ENCODE measurements at regions not wholly inside any gene's neighbourhood (a gene's known extent, or its start where the extent isn't known, plus 50 kb on each side); places are given as distances from the start of the nearest gene placed in this dataset.
A peak's percentile ranks its signal among the peaks of the same experiment; 100 is the strongest.
"Not testable (repeated sequence)": the region's sequence is repeated elsewhere in the genome, so short reads cannot be mapped to it uniquely, and the experiment has no call there.

DNA sequence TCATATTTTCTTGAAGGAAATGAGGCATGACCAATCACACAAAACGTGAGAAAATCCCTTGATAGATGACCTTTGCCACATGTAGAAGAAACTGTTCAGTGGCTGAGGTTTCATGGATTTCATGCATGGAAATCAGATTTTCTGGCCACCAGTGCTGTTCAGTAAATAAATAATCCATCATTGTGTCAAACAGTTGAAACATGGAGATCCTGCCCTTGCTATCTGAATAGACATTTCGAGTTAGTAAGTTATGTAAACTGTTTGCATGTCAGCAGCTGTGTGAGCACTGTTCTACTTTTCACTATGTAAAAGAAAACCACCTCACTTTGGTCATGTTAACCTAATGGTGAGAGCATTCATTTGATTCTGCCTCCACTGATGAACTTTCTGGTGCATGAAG lies 793.9 kb upstream of the EPHA7 start:
- no peak for DNase-seq

- DNase-seq, result no peak
These were observed 777.5 kb upstream of the EPHA7 start for GRCh38 chr6:94196891-94197290.

- DNase-seq, result no peak
These were observed 770.7 kb upstream of the EPHA7 start for GRCh38 chr6:94190030-94190429.

GRCh38 chr6:94184666-94185464 lies 765.5 kb upstream of the EPHA7 start:
- no peak for DNase-seq

DNA sequence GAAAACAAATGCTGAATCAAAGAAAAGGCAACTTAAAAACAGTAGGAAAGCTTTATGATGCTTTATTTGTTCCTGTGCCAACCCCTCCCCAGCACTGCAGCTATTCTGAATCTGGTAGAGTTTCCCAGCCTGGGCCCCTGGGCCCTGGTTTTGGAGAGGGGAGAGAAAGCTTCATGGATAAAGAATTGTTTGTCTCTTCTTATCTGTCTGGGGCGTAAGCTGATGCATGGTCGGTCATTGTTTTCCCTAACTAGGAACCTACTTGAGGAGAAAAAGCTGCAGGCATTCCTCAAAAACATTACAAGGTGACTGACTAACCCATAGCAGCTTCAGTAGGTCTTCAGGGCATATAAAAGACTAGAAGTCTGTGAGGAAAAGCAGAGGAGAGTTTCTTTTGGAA lies 758.1 kb upstream of the EPHA7 start:
- DNase-seq, result no peak

GRCh38 chr6:94175465-94175864 lies 756.1 kb upstream of the EPHA7 start:
- DNase-seq, result no peak

GRCh38 chr6:94163877-94164276 lies 744.5 kb upstream of the EPHA7 start:
- DNase-seq, result no peak

GRCh38 chr6:94150886-94151285 lies 731.5 kb upstream of the EPHA7 start:
- DNase-seq, result no peak

- DNase-seq, result no peak
These were observed 725.4 kb upstream of the EPHA7 start for GRCh38 chr6:94144807-94145206.

DNA sequence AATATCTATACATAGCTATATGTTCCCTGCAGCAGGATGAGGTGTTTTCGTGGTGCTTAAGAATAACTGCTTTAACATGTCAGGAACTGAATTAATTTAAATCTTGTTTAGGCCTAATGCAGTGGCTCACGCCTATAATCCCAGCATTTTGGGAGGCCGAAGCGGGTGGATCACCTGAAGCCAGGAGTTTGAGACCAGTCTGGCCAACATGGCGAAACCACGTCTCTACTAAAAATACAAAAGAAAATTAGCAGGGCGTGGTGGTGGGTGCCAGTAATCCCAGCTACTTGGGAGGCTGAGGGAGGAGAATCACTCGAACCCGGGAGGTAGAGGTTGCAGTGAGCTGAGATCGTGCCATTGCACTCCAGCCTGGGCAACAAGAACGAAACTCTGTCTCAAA lies 717.8 kb upstream of the EPHA7 start:
- not testable (repeated sequence) for DNase-seq

DNA sequence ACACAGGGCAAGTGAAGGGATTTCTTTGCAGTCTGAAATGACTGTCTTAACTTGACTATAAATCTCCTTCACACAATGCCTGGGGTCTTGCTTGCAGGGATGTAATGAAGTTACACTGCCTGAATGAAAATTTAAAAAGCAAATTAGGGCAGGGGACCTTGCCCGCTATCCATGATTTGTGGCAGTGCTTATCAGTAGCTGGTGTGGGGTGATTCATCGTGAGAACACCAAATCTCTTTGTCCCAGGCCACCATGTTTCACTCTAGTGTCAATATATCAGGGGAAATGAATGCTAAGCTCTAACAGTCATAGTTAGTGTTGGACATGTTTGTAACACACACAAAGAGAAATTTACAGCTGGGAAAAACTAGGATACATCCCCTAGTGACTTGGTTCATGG lies 713.7 kb upstream of the EPHA7 start:
- no peak for DNase-seq

- no peak for DNase-seq
These were observed 711.9 kb upstream of the EPHA7 start for GRCh38 chr6:94131271-94131670.

DNA sequence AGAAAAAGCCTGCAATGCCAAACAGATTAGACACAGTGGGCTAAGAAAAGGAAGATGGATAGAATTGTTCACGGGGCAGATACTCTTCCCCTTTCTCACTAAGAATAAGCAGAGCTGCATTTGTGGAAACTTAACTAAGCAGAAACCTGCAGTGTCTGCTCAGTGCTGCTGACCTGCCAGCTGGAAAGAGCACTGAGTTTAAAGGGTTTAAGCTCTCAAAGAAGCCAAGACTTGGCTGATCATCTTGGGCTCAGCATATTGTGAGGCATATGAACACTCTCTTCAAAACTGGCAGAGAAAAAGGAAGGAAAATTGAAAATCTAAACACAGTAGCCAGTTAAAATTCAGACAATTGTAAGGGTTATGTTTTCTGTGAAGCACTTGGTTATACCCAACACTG lies 711.1 kb upstream of the EPHA7 start:
- peak; percentile 58 for DNase-seq

GRCh38 chr6:94129926-94130325 lies 710.6 kb upstream of the EPHA7 start:
- no peak for DNase-seq

GRCh38 chr6:94127716-94128115 lies 708.4 kb upstream of the EPHA7 start:
- DNase-seq, result no peak

- no peak for DNase-seq
These were observed 705.0 kb upstream of the EPHA7 start for GRCh38 chr6:94124333-94124732.

DNA sequence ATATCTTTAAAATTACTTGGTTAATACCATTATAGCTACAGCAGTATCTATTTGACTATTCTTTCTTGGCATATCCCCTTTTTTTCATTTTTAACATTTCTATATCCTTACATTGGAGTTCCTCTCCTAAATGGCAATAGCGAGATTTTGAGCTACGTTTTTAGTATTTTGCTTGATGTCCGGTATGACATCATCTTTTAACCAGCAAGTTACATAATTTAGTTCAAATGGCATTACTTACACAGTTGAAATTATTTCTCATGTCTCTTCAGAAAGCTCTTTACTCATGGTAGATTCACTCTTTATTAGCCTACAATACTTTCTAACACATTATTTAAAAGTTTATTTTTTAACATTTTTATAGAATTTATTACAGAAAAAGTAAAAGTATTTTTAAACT lies 701.7 kb upstream of the EPHA7 start:
- DNase-seq, result no peak

GRCh38 chr6:94099072-94099471 lies 679.7 kb upstream of the EPHA7 start:
- no peak for DNase-seq

DNA sequence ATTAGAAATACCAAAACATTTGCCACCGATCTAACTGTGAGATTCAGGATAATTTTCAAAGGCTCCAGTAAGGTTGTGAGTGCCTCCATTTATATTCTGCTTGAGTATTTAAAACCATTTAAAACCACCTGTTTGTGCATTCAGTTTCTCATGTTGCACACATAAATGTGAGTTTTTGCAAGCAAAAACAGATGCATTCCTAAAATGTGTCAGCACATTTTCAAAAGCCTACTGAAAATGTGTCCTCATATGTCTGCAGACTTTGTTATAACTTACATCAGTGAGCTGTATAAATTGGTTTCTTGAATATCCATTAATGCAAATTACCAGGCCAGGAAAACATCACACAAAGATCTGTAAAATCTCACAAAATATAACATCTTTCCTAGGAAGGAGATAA lies 676.6 kb upstream of the EPHA7 start:
- no peak for DNase-seq

GRCh38 chr6:94089941-94090340 lies 670.6 kb upstream of the EPHA7 start:
- DNase-seq, result no peak

DNA sequence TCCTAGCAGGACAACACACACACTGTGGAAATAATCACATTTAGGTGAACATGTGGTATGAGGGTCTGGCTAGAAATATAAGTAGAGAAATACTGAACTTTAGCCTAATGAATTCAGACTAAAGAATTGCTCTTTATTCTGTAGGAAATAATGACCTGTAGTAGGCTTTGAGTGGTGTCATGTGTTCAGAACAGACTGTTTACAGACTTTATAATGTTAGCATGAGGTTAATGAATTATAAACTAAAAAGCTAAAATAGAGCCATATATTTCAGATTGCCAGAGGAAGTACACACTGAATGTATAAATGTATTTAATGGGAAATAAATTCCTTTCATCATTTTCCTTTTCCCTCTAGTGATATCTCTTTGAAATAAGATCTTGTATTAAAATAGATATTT lies 669.5 kb upstream of the EPHA7 start:
- DNase-seq, result no peak

- no peak for DNase-seq
These were observed 655.4 kb upstream of the EPHA7 start for GRCh38 chr6:94074764-94075163.

GRCh38 chr6:94071835-94072234 lies 652.5 kb upstream of the EPHA7 start:
- no peak for DNase-seq

DNA sequence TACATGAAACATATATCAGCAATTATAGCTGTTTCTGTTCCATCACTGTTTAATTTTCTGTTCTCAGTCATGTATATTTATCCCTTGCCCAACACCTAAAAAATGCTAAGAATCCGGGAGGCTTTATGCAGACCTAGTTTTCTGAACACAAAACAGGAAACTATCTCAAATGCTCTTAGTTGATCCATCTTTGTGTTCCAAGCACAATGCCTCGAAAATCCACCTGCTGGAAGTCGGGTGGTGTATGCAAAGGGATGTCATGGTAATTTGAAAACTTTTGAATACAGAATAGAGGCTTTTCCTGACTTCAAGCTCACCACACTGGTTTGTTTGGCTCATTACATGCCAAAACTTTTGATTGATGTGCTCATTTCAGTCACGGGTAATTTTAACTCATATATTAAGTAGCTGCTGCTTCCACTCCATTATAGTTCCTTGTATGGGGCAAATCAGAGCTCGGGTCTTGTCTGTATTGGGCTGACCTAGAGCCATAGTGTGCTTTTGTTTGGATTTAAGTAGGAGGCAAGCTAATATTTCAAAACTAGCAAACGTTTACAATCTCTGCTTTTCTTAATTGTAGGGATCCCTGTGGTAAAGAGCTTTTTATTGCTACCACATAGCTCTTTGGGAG lies 646.5 kb upstream of the EPHA7 start:
- no peak for DNase-seq

GRCh38 chr6:94052749-94053148 lies 633.4 kb upstream of the EPHA7 start:
- no peak for DNase-seq

Measured in right hindlimb (tissue), 1 donor.